ENCODE measurements at regions not wholly inside any gene's neighbourhood (a gene's known extent, or its start where the extent isn't known, plus 50 kb on each side); places are given as distances from the start of the nearest gene placed in this dataset.

GRCh38 chr16:86810062-86810461 is 231.7 kb downstream of the FOXL1 start:
- ATAC-seq (no peak), DNase-seq (no peak)
- intact Hi-C loops (cut with micrococcal nuclease): no loop called here

GRCh38 chr16:86812363-86812970 is 234.1 kb downstream of the FOXL1 start:
- peak; percentile 23 for ATAC-seq
- DNase-seq: no peak
- intact Hi-C loops (cut with micrococcal nuclease): no loop called here

- DNase-seq (no peak), ATAC-seq (no peak)
- intact Hi-C loops (cut with micrococcal nuclease): no loop called here
Observed at GRCh38 chr16:86814256-86814655, 235.9 kb downstream of the FOXL1 start.

GRCh38 chr16:86816930-86817625 is 238.7 kb downstream of the FOXL1 start:
- DNase-seq (no peak), ATAC-seq (no peak)
- intact Hi-C loops (cut with micrococcal nuclease): no loop called here

- peak; percentile 24 for ATAC-seq
- no peak for DNase-seq
- intact Hi-C loops (cut with micrococcal nuclease): no loop called here
Observed at GRCh38 chr16:86818671-86819532, 240.6 kb downstream of the FOXL1 start.

- ATAC-seq: no peak
- intact Hi-C loops (cut with micrococcal nuclease): no loop called here
- DNase-seq: no peak
Observed at GRCh38 chr16:86819533-86819892, 241.2 kb downstream of the FOXL1 start.

- no peak for ATAC-seq
- intact Hi-C loops (cut with micrococcal nuclease): no loop called here
- DNase-seq: no peak
Observed at GRCh38 chr16:86821895-86822294, 243.5 kb downstream of the FOXL1 start.

- ATAC-seq: no peak
- no peak for DNase-seq
- intact Hi-C loops (cut with micrococcal nuclease): no loop called here
Observed at GRCh38 chr16:86823125-86823524, 244.8 kb downstream of the FOXL1 start.

- ATAC-seq: no peak
- intact Hi-C loops (cut with micrococcal nuclease): no loop called here
- no peak for DNase-seq
Observed at GRCh38 chr16:86823888-86824671, 245.7 kb downstream of the FOXL1 start.

- intact Hi-C loops (cut with micrococcal nuclease): no loop called here
- ATAC-seq: no peak
- DNase-seq: no peak
Observed at GRCh38 chr16:86824751-86825296, 246.5 kb downstream of the FOXL1 start.

- intact Hi-C loops (cut with micrococcal nuclease): no loop called here
- ATAC-seq (no peak), DNase-seq (no peak)
Observed at GRCh38 chr16:86825631-86826030, 247.3 kb downstream of the FOXL1 start.

GRCh38 chr16:86826941-86827340 is 248.6 kb downstream of the FOXL1 start:
- DNase-seq (no peak), ATAC-seq (no peak)
- intact Hi-C loops (cut with micrococcal nuclease): no loop called here

- intact Hi-C loops (cut with micrococcal nuclease): no loop called here
- DNase-seq: no peak
- ATAC-seq: no peak
Observed at GRCh38 chr16:86827521-86827920, 249.2 kb downstream of the FOXL1 start.

GRCh38 chr16:86828202-86828601 is 249.9 kb downstream of the FOXL1 start:
- DNase-seq: no peak
- intact Hi-C loops (cut with micrococcal nuclease): no loop called here
- ATAC-seq: no peak

- ATAC-seq: no peak
- DNase-seq: no peak
- intact Hi-C loops (cut with micrococcal nuclease): no loop called here
Observed at GRCh38 chr16:86828653-86829052, 250.3 kb downstream of the FOXL1 start.

- intact Hi-C loops (cut with micrococcal nuclease): no loop called here
- no peak for ATAC-seq
Observed at GRCh38 chr16:86831366-86831765, 253.0 kb downstream of the FOXL1 start.

GRCh38 chr16:86833136-86833535 is 254.8 kb downstream of the FOXL1 start:
- intact Hi-C loops (cut with micrococcal nuclease): no loop called here
- DNase-seq: no peak
- peak; percentile 27 for ATAC-seq

More at GRCh38 chr16:86831366-86831765, 253.0 kb downstream of the FOXL1 start:
- DNase-seq: no peak

GRCh38 chr16:86834451-86835035 is 256.2 kb downstream of the FOXL1 start:
- intact Hi-C loops (cut with micrococcal nuclease): no loop called here
- no peak for DNase-seq
- ATAC-seq: peak; percentile 32

GRCh38 chr16:86835982-86836381 is 257.6 kb downstream of the FOXL1 start:
- intact Hi-C loops (cut with micrococcal nuclease): no loop called here
- ATAC-seq (no peak), DNase-seq (no peak)

Measured in left ventricle myocardium superior (tissue), 1 donor.